Transverse colon (tissue), 3 donors: ENCODE measurements at regions not wholly inside any gene's neighbourhood (a gene's known extent, or its start where the extent isn't known, plus 50 kb on each side); places are given as distances from the start of the nearest gene placed in this dataset.

ENCODE experiments used
- CTCF ChIP-seq, 5 experiments: fragments of 200-600 bp in 3 of 5; fragments of 450-650 bp in 2 of 5; sonication (generic) in 3 of 5; IDR thresholded peaks; 1 replicate in 2 of 5; 2 replicates in 3 of 5; pipeline ENCODE4 v1.5.1; 2016 to 2017; ENCODE audit warnings: antibody characterized with exemption in 5 of 5, inconsistent platforms in 3 of 5, mild to moderate bottlenecking in 2 of 5, moderate library complexity in 1 of 5
- EP300 ChIP-seq: sonication (generic); formaldehyde crosslinking; IDR thresholded peaks from one replicate; pipeline ENCODE4 v1.6.1; 2017; ENCODE audit warnings: antibody characterized with exemption, low read depth

GRCh38 chr14:66405158-66405557, 81.0 kb upstream of the CCDC196 start:
- TF ChIP-seq CTCF (IDR thresholded peaks at IDR 0.05): no peak
- TF ChIP-seq EP300: no peak
